ENCODE measurements at regions not wholly inside any gene's neighbourhood (a gene's known extent, or its start where the extent isn't known, plus 50 kb on each side); places are given as distances from the start of the nearest gene placed in this dataset.

DNA sequence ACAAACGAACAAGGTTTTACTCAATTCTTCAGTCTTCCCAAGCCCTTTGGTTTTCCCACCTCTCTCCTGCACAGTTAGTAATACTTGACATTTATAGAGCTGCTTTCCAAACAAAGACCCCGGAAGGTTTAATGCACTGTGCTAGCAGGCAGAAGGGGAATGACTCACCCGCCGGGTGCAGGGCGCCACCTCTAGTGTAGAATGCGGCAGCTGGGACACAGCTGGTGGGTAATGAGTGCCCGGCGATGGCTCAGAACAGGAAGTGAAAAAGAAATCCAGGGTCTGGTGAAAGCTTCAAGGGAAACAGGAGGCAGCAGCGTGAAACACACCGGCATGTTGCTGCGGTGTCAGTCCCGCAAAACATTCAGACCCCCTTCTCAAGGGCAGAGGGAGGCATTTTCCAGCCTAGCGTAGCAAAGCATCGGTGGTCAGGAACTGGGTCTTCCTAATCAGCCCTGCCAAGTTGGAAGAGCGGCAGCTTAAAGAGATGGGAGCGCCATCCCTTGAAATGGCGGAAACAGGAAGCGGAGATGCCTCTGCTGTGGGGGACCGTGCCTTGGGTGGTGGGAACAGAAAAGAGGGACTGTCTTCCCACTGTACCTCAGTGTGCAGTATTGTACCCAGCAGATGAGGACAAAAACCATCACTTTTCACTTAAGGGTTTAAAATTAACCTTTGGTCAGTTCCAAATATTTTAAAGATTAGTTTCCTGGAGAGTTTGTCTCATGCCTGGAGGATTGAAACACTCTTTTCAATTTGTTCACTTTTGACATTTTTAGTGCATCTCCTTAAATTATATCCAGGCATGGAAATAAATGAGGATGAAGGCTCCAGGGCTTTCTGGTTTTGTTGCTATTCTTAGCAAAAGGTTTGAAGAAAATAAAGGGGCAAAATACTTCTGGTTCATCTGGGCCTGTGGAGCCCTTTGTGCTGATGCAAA, 160.7 kb upstream of the MCTP2 start:
- peaks cover 0 to 15% of the 10 kb centered on the region in 2 donors for H3K9me3 ChIP-seq
- H3K4me1 ChIP-seq = no peaks in the 10 kb centered on the region
- H3K36me3 ChIP-seq = no peaks in the 10 kb centered on the region
- H3K4me3 ChIP-seq = no peak overlapping the region
- H3K27me3 ChIP-seq = no peaks in the 10 kb centered on the region
- intact Hi-C loops (cut with DNase I; ENCODE audit: low total_unique reads) = no loop called here
- DNase-seq (ENCODE audit: low spot score in 2 of 2) = no peak
- TF ChIP-seq, protein P1, sequence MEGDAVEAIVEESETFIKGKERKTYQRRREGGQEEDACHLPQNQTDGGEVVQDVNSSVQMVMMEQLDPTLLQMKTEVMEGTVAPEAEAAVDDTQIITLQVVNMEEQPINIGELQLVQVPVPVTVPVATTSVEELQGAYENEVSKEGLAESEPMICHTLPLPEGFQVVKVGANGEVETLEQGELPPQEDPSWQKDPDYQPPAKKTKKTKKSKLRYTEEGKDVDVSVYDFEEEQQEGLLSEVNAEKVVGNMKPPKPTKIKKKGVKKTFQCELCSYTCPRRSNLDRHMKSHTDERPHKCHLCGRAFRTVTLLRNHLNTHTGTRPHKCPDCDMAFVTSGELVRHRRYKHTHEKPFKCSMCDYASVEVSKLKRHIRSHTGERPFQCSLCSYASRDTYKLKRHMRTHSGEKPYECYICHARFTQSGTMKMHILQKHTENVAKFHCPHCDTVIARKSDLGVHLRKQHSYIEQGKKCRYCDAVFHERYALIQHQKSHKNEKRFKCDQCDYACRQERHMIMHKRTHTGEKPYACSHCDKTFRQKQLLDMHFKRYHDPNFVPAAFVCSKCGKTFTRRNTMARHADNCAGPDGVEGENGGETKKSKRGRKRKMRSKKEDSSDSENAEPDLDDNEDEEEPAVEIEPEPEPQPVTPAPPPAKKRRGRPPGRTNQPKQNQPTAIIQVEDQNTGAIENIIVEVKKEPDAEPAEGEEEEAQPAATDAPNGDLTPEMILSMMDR (IDR thresholded peaks at IDR 0.05) = no peak
- TF ChIP-seq POLR2AphosphoS5 (IDR thresholded peaks at IDR 0.05) (no peak), POLR2A (IDR thresholded peaks at IDR 0.05) (no peak)
- no peak overlapping the region for H3K27ac ChIP-seq

DNA sequence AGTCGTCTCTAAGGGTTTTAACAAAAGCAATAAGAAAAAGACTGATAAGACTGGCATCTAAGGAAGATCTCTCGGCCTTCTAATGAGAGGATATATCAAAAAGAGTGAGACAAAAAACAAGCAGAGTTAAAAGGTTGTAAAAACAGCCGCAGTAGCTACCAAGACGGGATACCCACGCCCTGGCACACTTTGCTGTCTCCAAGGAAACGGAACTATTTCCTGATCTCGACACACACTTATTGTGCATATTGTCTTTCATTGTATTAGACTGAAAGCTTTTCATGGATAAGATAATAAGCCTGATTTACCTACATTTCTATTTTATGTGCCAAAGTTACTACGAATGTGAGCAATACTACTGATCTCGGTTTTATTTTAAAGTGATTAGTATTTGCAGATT, 161.5 kb upstream of the MCTP2 start:
- no peak for DNase-seq (ENCODE audit: low spot score in 2 of 2)
- Histone ChIP-seq H3K36me3 (no peaks in the 10 kb centered on the region), H3K9me3 (peaks cover 0 to 15% of the 10 kb centered on the region in 2 donors), H3K27me3 (no peaks in the 10 kb centered on the region), H3K27ac (no peak overlapping the region), H3K4me1 (no peaks in the 10 kb centered on the region), H3K4me3 (no peak overlapping the region)
- intact Hi-C loops (cut with DNase I; ENCODE audit: low total_unique reads) = no loop called here
- TF ChIP-seq POLR2A (IDR thresholded peaks at IDR 0.05) (no peak), POLR2AphosphoS5 (IDR thresholded peaks at IDR 0.05) (no peak)
- TF ChIP-seq, protein P1 (IDR thresholded peaks at IDR 0.05) = no peak

DNA sequence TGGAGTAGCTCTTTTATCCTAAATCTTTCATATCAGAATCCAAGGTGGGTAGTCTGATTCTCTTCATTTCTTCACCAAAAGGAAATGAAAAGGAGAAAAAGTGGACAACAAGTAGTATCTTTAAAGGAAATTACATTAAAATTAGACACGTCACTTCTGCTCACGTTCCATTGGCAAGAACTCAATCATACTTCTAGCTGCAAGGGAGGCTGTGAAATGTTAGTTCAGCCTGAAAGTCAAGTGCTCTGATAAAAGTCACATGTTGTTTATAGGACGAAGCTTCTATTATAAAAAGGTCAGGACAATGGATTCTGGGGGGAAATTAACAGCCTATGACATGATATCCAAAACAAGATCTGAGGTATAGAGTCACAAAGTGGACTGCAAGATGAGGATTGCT, 164.6 kb upstream of the MCTP2 start:
- peaks cover 0 to 15% of the 10 kb centered on the region in 2 donors for H3K9me3 ChIP-seq
- no peak for DNase-seq (ENCODE audit: low spot score in 2 of 2)

DNA sequence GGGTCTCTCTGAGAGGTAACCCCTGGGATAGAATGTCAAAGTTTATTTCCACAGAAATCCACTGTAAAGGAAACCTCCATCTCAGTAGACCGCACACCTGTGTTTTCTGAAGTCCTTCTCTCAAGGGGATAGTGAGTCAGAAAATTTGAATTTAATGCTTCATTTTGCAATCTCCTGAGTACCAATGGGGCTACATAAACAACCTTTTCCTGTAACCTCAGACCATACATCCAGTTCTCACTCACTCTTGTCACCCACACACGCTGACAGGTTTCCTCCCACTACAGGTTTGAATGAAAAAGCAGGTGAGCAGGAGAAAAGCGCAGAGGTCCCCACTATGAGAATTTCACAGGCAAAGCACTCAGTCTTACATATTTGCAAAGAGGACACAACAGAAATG, 165.3 kb upstream of the MCTP2 start:
- no peaks in the 10 kb centered on the region for H3K27me3 ChIP-seq
- peaks cover 0 to 15% of the 10 kb centered on the region in 2 donors for H3K9me3 ChIP-seq
- TF ChIP-seq, protein P1 (IDR thresholded peaks at IDR 0.05) = no peak
- no peak for TF ChIP-seq POLR2A (IDR thresholded peaks at IDR 0.05)
- no peak for TF ChIP-seq POLR2AphosphoS5 (IDR thresholded peaks at IDR 0.05)
- intact Hi-C loops (cut with DNase I; ENCODE audit: low total_unique reads) = no loop called here
- no peak overlapping the region for H3K4me3 ChIP-seq
- no peaks in the 10 kb centered on the region for H3K4me1 ChIP-seq
- H3K36me3 ChIP-seq = no peaks in the 10 kb centered on the region
- H3K27ac ChIP-seq = no peak overlapping the region
- DNase-seq (ENCODE audit: low spot score in 2 of 2) = no peak

More for the DNA sequence above, 164.6 kb upstream of the MCTP2 start:
- intact Hi-C loops (cut with DNase I; ENCODE audit: low total_unique reads) = no loop called here
- TF ChIP-seq POLR2AphosphoS5 (IDR thresholded peaks at IDR 0.05) = no peak
- no peak for TF ChIP-seq POLR2A (IDR thresholded peaks at IDR 0.05)
- TF ChIP-seq, protein P1 (IDR thresholded peaks at IDR 0.05) = no peak
- H3K4me3 ChIP-seq = no peak overlapping the region
- H3K27me3 ChIP-seq = no peaks in the 10 kb centered on the region
- no peaks in the 10 kb centered on the region for H3K36me3 ChIP-seq
- H3K27ac ChIP-seq = no peak overlapping the region
- H3K4me1 ChIP-seq = no peaks in the 10 kb centered on the region

DNA sequence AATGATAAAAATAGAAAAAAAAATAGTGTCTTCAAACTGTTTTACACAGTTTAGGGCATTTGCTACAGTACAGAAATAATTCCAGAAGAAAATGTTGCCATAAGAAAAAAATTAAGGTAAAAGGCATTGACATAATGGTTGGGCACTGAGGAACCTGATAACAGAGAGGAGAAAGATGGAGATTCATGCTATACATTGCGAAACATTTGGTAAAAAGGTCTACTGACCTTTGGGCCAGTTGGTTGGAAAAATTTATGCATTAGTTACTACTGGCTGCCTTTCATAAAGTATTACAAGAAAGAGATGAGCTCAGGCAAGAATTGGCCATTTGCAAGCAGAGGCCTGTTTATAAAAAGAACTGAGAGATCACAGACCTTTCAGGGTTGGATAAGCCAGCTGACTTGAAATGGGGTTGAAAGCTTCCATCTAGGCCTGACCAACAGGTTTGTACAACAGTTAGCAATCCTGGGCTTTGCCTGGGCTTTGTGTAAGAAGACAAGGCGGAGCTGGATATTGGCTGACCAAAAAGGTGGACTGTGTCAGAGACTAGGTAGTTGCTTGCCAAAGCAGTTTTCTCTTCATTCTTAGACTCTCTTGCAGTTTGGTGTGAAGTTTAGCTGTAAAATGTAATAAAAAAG, 166.6 kb upstream of the MCTP2 start:
- H3K36me3 ChIP-seq = no peaks in the 10 kb centered on the region
- TF ChIP-seq POLR2A (IDR thresholded peaks at IDR 0.05) = no peak
- TF ChIP-seq, protein P1 (IDR thresholded peaks at IDR 0.05) = no peak
- no peak for TF ChIP-seq POLR2AphosphoS5 (IDR thresholded peaks at IDR 0.05)
- intact Hi-C loops (cut with DNase I; ENCODE audit: low total_unique reads) = loop anchor here (5.0 kb wide), 1 partner anchor 78 kb away; no protein-coding TSS in a partner anchor
- no peaks in the 10 kb centered on the region for H3K4me1 ChIP-seq
- peaks cover 0 to 15% of the 10 kb centered on the region in 2 donors for H3K9me3 ChIP-seq
- no peak for DNase-seq (ENCODE audit: low spot score in 2 of 2)
- no peak overlapping the region for H3K27ac ChIP-seq
- no peaks in the 10 kb centered on the region for H3K27me3 ChIP-seq
- no peak overlapping the region for H3K4me3 ChIP-seq
